Fibroblast of skin of back (primary cell): ENCODE measurements at regions not wholly inside any gene's neighbourhood (a gene's known extent, or its start where the extent isn't known, plus 50 kb on each side); places are given as distances from the start of the nearest gene placed in this dataset.

Source experiments
- DNase-seq: peaks from one replicate; pipeline ENCODE4 v3.0.0-alpha.2; 2013

DNA sequence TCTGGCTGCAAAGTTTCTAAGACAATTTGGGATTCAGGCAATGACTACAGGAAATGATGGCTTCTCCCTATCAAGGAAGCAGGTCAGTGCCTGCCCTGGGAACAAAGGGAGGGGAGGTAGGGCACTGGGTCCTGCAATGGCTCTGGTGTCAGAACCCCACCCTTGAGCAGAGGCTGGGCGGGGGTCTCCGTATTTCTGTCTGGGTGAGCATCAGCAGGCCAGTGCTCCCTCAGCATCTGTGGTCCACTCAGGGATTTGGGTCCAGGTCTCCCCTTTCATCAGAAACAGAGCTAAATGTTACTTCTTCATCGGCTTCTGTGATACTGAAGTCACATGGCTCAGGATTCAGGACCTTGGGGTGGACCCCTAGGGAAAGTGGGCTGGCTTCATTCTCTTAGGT is 195.5 kb upstream of the CDH5 start:
- no peak for DNase-seq

DNA sequence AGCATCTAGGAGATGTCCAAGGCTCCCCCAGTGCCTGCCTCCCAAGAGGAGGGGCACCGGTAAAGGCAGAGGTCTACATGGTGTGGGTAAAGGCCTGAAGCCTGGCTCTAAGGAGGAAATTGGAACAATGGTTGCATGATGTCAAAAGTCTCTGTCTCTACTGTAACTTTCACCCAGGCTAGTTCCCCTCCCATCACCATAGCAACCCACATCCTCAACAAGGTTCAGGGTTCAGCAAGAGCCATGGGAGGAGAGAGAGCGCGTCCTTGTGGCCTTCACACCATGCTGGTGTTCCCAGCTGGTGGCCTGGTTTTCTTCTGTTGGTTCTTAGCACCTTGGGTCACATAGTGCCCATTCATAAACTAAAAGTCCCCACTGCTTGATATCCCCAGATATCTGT is 196.7 kb upstream of the CDH5 start:
- no peak for DNase-seq

DNA sequence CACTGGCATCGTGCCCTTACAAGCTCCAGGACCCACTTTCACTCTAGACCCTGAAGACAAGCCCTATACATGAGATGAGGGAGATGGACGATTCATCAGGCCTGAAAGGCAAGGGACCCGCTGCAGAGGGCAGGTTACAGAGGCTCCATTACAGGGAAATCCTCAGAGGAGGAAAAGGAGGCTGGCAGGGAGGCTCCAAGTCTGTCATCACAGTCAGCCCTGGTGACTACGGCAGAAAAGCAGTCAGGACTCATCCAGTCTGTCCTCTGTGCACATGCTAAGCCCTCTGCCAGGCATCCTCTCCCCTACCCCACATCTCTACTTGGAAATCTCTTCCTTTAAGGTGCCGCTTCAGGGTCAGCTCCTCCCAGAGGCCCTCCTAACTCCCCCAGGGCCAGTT is 197.7 kb upstream of the CDH5 start:
- no peak for DNase-seq

DNA sequence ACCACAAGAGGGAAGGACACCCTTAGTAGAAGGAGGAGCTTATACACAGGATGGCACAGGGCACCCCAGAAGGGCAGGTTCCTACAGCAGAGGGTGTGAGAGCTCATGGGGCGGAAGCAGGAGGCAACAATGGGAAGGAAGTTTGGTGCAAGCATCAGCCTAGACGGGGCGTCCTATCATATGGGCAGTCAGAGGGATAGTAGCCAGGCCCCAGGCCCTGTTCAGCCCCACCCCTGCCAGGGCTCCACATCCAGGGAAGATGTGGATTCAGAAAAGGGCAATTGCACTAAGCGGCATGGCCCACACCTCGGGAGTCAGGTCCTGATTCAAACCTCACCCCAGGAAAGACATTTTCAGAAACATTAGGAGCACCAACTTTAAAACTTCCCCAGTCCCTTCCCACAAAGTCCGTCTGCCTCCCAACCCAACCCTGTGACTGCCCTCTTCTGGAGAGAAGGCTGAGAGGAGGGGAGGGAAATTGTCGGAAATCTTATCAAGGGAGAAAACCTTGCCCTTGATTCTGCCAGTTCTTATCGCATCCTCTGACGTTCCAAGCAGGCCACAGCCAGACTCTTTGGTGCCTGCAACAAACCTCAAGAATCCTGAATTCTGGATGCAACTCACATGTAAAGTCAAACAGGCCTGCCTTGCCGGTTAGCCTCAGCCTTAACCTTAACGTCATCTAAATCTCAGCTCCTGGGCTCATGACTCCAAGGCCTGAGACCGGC is 198.8 kb upstream of the CDH5 start:
- peak; percentile 36 for DNase-seq

DNA sequence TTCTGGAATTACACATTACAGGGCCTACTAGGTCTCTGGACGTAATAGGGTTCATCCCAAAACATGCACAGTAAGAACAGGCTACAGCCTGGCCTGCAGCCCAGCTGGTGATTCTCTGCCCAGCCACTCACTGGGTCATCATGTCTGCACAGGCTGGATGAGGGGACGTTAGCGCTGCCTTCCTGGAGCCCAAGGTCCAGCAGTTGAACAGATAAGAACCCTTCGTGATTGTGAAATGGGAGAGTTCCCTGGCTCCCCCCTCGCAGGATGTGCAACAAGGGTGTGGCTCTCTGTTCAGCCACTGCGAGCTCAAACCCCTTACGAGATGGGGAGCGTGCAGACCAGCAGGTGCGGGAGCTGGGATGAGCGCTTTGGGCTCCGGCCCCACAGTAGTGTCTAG is 200.0 kb upstream of the CDH5 start:
- no peak for DNase-seq

DNA sequence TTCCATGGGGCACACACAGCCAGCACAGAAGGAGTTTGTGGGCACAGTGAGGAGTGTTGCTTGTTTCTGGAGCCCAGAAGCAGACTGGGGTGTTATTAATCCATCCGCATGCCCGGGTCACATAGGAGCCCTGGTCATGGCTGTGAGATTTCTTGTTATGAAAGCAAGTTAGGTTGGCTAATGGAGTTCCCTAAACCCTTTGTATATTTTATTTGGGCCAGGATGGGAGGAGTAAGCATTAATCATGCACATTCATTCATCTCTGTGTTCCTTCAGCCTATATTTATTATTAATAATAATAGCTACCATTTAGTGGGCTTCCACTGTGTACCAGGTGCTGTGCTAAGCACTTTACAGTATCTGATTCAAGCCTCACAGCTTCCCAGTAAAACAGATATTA is 200.6 kb upstream of the CDH5 start:
- no peak for DNase-seq

DNA sequence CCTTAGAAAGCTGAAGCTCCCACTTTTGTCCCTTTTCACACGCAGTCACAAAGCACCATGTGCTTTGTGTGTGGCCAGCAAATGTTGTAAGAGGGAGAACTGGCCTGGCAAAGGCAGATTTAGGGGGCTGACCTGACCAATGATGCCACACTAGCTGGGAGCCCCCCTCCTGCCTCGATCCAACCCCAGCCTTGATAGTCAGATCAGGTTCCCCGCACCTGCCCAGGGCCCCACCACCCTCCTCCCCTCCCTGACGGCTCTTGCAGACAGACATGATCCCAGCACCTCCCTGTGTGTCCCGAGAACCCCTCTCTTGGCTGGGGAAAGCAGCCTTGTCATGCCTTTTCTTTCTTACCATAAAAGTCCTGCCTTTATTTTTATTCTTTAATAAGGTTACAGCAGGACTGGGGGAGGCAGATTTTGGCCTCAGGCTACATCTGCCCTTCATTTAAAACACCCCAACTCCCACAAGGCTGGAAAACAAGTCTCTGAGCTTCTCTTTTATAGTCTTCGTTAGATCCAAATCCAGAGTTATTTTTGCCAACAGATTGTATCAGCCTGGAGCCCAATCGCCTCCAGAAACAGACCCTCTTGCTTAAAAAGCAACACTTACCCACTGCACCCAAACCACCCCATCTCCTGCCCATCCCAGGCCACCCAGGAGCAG is 201.8 kb upstream of the CDH5 start:
- DNase-seq = no peak

DNA sequence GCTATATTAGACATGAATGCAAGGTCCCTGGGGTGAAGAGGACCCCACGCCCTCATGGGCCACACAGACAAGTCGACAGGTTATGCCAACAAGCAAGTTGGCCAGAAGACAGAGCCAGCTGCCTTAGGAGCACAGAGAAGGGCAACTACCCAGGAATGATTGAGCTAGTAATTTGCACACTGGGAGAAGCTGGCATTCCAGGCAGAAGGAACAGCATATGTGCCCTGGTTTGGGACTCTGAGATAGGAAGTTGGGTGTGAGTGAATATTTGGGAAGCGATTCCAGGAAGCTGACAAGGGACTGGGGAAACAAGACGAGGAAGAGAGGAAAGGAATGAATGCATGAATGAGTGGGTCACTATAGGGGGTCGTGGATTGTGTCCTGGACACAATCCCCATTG is 203.7 kb upstream of the CDH5 start:
- DNase-seq = no peak

DNA sequence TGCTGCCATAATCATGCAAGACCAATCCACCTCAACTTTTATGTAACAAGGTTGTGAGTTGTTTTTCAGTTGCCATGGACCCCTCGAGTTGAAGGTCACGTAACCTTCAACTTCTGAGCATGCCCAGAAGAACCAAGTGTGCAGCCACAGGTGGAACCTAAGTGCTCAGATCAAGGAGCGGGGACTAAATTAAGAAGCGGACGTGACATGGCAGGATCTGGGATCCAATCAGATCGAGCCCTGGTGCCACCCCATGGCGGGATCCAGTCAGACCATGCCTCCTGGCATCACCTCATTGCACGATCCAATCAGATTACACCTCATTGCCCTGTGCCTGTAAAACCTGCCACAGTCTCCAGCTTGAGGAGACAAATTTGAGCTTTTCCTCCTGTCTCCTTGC is 204.5 kb upstream of the CDH5 start:
- no peak for DNase-seq

DNA sequence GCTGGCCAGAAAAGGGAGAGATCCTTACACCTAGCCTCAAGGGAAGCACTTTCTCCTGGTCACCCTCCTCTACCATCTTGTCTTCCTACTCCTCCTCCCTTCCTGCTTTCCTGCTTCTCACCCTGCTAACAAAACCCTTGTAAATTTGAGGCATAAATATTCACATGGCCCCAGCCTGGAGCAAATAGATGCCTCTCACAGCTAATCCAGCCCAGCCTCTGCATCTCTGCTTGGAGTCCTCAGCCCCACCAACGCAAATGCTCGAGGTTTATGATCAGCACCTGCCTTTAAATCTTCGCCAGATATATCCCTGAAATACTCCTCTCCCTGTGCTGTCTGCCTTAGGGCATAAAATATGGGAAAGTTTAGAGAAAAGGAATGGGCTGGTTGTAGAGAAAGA is 205.2 kb upstream of the CDH5 start:
- no peak for DNase-seq

DNA sequence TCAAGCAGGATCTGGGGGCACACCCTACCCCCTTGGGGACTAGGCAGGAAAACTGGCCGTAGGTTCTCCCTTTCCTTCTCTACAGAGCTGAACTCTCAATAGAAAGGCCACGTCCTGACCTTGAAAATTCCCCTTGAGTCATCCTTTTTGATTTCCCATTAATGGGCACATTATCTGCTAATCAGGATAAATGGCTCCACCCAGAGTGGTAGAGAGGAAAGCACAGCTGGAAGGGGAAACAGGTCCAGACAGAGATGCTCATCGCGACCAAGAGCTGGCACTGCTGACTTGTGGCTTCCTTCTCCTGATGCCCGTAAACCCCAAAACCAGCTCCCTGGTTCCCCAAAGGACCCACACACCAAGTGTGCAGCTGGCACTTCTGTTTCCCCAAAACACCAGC is 206.5 kb upstream of the CDH5 start:
- DNase-seq = no peak

DNA sequence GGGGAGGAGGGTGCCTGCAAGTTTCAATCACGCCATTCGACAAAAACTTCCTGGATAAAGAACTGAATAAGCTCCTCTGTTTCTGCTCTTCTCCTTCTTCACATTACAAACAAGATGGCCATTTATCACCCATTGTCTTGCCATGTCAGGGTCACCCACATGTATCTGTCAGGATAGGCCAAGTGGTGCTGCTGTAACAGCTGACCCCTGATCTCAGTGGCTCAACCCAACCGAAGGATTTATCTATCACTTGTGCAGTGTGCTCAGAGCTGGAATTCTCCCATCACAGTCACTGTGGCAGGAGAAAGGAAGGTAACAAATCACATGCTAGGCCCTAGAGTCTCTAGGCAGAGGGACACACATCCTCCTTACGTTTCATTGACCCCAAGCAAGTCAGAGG is 210.0 kb upstream of the CDH5 start:
- DNase-seq = no peak

DNA sequence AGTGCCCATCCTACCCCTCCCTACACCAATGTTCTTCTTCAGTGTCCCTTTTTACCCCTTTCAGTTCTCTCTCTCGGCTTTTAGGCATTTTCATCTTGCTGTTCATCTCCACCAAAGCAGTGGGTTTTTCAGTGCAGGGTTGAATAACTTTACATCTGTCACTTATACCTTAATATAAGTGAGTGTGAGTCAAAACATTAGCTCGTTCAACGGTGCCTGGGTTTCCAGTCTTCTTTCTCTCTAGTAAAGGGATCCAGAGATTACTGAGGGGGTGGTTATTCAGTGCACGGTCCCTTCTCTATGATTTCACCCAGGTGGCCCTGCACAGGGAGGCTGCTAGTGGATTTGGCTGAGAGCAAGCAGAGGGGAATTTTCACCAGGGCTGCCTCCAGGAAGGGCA is 210.6 kb upstream of the CDH5 start:
- DNase-seq = no peak

DNA sequence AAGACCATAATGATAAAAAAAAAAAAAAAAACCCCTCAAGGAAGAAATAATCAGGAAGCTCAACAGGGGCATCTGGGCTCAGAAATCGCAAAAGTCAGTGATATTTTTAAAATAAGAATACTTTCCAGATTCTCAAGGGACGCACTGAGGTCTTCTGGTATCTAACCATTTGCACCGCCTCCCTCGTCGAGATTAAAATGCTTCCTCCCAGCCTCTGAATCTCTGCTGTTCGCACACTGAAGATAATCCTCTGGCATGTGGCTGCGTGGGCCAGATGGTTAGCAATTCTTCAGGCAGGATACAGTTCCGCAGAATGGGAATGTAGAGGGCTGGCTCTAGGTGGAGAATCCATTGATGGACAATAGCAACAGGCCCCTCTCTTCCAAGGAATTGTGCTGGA is 211.7 kb upstream of the CDH5 start:
- peak; percentile 78 for DNase-seq

DNA sequence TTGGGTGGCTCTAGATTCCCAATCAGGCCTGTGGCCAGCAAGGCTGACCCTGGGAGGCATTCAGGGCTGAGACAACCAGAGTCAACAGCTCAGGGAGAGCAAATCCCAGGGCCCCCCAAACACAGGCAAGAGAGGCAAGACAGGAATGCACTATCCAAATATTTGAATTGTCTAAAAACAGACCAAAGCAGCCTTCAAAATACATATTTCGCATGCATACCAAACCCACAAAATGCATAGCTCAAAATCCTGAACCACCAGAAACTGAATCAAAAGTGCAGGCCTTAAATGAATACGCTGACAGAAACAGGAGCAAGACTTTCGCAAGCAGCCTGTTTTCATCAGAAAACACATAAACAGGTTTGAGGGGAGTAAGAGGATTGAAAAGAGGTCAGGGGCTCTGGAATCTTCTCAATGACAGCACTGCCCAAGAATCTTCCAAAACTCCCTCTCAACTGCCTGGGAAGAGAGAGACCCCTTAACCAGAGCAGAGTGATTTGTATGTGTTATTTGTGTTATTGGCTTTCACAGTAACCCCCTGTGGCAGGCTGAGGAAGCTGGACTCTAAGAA is 213.6 kb upstream of the CDH5 start:
- peak; percentile 99 for DNase-seq

DNA sequence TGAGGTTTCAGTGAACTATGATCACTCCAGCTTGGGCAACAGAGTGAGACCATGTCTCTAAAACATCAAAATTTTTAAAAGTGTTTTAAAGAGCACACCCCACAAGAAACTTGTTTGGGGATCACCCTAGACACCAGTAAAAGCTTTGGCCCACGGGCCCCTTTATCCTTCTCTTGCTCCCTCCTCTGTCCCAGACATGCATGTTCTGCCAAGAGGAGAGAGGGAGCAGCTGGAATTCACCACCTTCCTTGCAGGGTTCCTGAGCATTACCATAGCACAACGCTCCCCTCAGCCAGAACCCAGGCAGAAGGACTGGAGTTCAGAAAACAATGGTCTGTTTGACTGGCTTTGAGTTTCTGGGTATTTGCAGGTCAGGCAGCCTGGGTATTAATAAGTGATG is 214.3 kb upstream of the CDH5 start:
- peak; percentile 55 for DNase-seq

DNA sequence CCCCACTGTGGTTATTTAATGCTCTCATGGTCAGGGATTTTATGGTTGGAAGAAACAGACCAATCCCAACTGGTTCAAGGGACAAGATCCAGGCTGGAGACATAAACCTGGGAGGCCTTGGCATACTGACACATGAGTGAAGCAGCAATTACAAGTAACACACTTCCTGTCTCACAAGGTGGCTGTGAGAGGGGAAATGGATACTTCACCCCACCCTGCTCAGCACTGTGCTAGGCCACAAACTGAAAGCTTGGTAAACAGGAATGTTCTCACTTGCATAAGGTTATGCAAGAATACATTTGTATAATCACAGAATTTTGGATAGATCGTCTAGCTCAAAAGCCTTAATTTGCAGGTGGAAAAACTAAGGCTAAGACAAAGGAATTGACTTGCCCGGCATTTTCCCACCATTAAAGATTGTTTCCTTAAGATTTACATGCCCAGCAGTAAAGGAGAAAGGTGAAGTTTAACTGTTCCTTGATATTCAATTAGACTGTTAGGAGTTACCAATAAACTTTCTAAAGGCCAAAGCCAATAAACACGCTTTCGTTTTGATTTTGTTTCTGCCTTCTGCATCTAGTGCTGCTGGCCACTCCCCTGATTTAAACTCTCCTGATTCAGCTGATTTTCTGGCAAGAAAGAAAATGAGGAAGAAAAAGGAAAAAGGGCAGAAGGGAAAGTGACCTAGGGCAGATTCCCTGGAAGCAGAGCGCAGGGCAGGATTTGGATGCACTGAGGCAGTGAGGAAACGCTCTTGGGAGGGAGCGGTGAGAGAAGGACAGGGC is 215.6 kb upstream of the CDH5 start:
- DNase-seq = peak; percentile 50

DNA sequence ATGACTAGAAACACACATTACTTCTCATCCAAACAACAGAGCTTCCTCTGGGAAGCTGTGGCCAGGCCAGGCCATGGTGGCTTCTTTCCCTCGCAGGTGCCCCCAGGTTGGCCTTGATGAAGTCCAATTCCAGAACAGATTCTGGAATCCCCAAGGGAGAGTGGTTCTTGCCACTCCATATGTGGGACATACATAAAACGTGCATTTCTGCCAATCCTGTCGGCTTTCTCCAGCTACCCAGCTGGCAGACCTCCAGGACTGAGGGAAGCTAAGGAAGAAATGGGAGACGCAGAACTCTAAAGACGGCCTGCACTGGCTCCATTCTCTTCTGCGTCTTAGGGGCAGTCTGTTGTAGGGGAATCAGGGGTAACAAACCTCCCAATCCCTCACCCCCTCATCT is 219.2 kb upstream of the CDH5 start:
- peak; percentile 46 for DNase-seq

DNA sequence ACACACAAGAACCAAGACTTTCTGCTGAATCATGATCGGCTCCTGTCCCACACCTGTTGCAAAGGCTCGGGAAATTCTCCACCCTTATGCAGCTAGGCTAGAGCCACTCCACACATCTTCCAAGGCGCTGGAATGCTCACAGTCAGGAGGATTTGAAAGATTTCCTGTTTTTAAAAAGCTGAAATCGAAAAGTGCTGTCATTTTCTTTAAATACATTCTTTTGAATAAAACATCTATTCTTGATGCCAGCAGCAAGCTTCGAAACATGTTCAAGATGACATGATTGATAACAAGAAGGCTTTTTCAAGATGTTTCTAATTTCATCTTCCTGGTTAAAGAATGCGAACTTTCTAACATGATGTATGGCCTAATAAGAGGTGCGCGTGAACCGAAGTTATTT is 219.7 kb upstream of the CDH5 start:
- DNase-seq = no peak

DNA sequence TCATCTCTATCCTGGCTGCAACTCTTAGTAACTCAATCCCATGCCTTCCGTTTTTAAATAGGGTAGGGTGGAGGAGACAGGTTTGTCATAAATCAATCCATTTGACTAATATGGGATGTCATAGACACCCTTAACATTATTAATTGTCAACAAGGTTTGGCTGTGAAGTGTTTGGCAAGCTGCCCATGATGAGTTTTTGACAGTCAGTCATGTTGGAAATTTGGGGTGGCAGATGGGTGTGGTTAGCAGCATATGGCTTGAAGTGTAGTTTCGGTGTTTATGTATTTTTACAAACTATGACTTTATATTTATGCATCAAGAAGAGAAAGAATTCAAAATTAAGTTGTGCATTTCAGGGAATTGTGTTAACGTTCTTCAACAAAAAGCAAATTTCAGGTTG is 221.8 kb upstream of the CDH5 start:
- no peak for DNase-seq

DNA sequence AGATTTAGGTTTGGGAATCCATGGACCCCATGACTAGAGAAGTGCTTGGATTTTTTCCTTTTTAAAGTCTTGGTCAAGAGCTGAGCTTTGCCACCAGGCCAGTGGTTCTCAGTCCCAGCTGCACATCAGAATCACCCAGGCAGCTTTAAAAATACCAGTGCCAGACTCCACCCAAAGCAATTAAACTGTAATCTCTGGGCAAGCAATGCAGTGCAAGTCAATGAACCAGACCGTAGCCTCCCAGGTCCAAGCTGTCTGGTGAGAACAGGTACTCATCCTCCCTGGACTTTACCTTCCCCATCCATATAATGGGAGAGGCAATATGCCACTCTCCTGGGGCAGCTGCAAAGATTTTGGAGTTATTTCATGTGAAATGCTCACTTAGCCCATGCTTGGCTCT is 223.1 kb upstream of the CDH5 start:
- DNase-seq = no peak

DNA sequence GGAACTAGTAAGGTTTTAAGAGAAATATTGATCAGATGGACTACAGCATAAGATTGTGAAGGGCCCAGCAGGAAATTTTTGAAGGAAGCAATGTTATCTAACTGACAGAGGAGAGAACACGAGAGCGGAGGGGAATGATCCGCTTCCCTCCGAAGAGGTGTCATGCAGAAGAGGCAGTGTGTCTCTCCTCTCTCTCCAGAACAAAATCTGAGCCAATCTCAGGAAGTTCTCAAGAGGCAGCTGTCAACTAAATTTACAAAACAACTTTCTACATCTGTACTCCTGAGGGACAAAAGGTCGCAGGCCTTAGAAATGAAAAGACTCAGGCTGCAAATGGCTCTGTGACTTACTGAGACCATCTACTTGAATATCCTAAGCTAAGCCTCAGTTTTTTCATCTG is 224.6 kb upstream of the CDH5 start:
- no peak for DNase-seq

DNA sequence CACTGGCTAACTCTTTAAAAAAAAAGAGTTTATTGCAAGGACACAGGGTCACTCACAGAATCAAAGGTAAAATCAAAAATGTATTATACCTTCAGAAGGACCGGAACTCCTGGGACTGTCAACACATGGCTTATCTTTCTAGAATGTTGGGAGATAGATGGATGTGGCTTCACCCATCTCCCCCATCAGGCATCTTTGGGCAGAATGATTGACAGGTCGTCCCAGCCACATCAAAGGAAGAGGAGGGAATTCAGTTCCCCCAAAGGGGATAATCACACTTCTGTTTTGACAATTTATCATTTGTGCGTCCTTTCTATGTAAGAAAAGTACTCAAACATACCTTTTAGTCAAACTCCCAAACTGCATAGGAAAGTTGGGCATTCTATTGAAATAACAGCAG is 228.6 kb upstream of the CDH5 start:
- DNase-seq = no peak

DNA sequence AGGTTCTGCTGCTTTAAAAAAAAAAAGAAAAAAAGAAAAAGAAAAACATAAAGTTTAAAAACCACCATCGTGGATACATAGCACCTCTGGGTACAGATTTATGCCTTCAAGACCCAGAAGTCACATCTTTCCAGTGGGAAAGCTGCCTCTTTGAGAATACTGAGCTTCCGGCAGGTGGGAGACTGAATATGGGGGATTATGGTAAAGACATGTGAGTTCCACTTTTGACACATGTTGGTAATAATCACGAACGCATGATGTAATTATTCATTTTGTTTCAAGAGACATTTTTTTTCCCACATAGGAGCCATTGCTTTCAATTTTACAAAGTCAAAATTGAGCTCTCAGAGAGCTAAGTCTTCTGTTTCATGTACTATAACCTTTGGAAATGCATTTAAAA is 229.7 kb upstream of the CDH5 start:
- DNase-seq = no peak
